Mesodermal cell (in vitro differentiated cells): ENCODE measurements at regions not wholly inside any gene's neighbourhood (a gene's known extent, or its start where the extent isn't known, plus 50 kb on each side); places are given as distances from the start of the nearest gene placed in this dataset.

Experiments
- H3K27ac ChIP-seq: 2 replicates; pipeline ENCODE4 v1.7.0; 2013; ENCODE audit warnings: mild to moderate bottlenecking, low read depth, low read length, moderate library complexity; ENCODE audit not compliant: severe bottlenecking
- H3K36me3 ChIP-seq: 2 replicates; pipeline ENCODE4 v1.7.1; 2013; ENCODE audit warnings: mild to moderate bottlenecking, low read length, moderate library complexity; ENCODE audit not compliant: control insufficient read depth, insufficient read depth
- H3K4me1 ChIP-seq: one replicate; pipeline ENCODE4 v1.7.1; 2013; ENCODE audit warnings: mild to moderate bottlenecking, low read length; ENCODE audit not compliant: insufficient read depth, control insufficient read depth, poor library complexity, severe bottlenecking
- H3K4me3 ChIP-seq: 2 replicates; pipeline ENCODE4 v1.7.0; 2013; ENCODE audit warnings: low read length, control low read depth, mild to moderate bottlenecking; ENCODE audit not compliant: insufficient read depth, poor library complexity, severe bottlenecking; ENCODE audit errors: extremely low read depth
- H3K9me3 ChIP-seq: 2 replicates; pipeline ENCODE4 v1.7.1; 2013; ENCODE audit warnings: mild to moderate bottlenecking, low read length, moderate library complexity; ENCODE audit not compliant: control insufficient read depth
- WGBS, 2 experiments: methylation state at CpG; one replicate each; pipeline ENCODE4 v1.1.5; 2013; ENCODE audit warnings: missing lambda C conversion rate in 2 of 2; ENCODE audit not compliant: insufficient coverage in 2 of 2; 5-methylcytosine and 5-hydroxymethylcytosine counted together

DNA sequence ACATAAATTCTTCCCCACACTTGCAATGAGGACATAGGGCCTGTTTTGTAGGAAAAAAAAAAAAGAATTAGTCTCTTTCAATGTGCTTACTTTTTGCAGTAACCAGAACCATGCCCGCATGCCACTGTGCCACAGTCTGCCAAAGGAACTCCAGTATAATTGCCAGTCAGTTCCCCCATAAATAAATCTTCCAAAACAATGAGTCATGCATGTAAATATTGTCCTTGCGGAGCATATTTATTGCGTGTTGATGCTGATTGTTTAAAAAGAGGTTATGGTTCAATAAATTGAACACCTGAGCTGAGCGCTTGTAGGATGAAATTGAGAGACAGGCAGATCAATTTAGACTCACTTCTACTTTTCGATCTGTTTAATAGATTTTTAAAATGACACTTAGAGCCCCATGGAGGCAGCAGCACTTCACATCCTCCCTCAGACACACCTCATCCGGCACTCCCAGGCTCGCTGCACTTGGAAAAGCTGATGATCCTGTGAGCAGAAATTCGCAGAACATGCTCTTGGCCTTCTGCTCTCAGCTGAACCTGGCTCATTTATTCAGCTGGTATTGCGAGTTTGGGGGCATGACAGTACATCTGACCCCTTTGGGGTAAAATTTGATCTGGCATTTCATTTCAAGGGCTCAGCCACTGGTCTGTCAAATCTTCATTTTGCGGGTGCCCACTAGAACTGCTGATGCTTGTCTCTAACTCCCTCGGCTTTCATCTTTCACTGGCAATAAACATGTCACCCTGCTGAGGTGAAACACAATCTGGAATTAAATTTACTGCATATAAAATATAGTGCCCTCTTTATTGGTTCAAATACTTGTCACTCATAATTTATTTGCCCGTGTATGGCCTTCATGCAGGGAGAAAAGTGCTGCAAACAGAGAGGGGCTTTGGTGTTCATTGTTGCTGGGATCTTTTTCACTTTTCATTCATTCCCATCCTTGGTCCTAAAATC lies 371.1 kb upstream of the POU3F2 start:
- no peaks in the 10 kb centered on the region for H3K36me3 ChIP-seq
- WGBS, 2 experiments, result 87 to 88% methylated on average over 6 to 11 of the region's 12 CpGs
- H3K9me3 ChIP-seq, result no peaks in the 10 kb centered on the region
- H3K27ac ChIP-seq, result no peak overlapping the region
- H3K4me3 ChIP-seq, result no peak overlapping the region
- H3K4me1 ChIP-seq, result no peaks in the 10 kb centered on the region

DNA sequence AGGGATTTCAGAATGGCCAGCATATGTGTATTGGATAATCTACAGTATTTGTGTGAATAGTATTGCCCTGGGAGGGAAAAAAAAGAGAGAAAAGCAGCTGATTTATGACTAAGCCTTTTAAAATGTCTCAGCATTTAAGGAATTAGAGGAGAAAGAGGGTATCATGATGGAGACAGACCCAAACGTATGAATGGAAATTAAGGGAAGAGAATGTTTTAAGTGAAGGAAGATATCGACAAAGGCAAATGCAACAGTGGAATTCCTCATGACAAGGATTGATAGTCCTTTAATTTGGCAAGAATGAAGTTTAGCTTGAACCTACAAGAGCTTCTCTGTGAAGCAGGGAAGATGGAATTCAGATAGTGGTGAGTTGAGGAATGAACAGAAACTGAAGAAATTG lies 367.3 kb upstream of the POU3F2 start:
- H3K4me1 ChIP-seq, result no peaks in the 10 kb centered on the region
- H3K4me3 ChIP-seq, result no peak overlapping the region
- H3K9me3 ChIP-seq, result no peaks in the 10 kb centered on the region
- no peaks in the 10 kb centered on the region for H3K36me3 ChIP-seq
- 59 to 67% methylated on average over 2 of the region's 2 CpGs for WGBS, 2 experiments
- no peak overlapping the region for H3K27ac ChIP-seq

DNA sequence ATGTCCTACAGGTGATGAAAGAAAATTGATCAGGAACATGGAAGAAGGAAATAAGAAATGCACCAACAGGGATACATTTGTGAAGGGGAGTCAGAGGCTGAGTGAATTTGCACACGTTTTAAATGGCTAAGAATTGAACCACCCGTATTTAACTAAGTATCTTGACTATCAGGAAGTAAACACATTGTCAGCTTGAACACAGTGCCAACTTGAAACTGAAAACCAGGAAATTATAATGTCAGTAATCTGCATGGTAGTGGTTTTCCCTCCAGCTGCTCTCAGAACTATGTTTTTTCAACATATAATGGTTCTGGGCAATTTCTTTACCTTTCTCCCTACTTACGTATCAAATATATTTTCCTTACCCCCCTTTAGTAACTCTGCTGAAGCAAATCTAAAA lies 366.5 kb upstream of the POU3F2 start:
- H3K27ac ChIP-seq, result no peak overlapping the region
- WGBS, 2 experiments, result 74 to 81% methylated on average over 2 of the region's 3 CpGs
- no peak overlapping the region for H3K4me3 ChIP-seq
- H3K9me3 ChIP-seq, result no peaks in the 10 kb centered on the region
- no peaks in the 10 kb centered on the region for H3K36me3 ChIP-seq
- no peaks in the 10 kb centered on the region for H3K4me1 ChIP-seq

DNA sequence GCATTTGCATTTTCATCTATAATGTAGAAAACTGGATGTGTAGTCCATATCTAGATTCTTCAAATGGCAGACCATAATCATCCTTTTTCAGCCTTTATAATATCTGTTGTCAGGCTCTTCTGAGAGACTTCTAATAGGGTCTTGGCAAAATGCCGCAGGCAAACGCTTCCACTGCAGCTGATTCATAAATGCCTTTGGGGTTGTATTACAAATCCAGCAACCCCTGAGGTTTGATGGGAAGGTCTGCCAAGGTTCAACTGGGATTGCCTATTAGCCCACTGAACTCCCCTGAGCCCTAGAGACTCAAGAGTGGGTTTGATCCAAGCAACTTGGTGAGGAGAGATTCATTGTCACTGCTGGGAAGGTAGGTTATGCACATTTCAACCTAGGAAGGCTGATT lies 365.2 kb upstream of the POU3F2 start:
- H3K36me3 ChIP-seq, result no peaks in the 10 kb centered on the region

DNA sequence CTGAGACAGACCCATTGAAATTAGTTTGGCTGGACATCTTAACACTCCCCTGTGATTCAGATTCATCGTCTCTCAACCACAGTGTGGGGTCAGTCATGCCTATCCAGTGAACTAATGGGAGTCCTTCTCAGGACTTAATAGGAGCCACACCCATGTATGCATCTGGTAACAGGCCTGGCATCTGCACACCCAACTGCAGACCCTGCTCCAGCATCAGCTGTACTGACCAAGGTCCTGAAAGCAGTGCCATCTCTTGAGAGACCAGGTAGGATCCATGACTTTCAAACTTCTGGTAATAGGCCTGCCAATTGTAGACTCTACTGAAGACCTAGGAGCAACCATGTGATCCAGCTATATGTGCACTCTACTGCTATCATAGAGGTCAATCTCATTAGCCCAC lies 363.6 kb upstream of the POU3F2 start:
- Histone ChIP-seq H3K4me3 (no peak overlapping the region), H3K36me3 (no peaks in the 10 kb centered on the region), H3K4me1 (no peaks in the 10 kb centered on the region), H3K27ac (no peak overlapping the region), H3K9me3 (no peaks in the 10 kb centered on the region)
- 100% methylated on average over 1 of the region's 1 CpG for WGBS, 2 experiments

More for the DNA sequence above, 365.2 kb upstream of the POU3F2 start:
- H3K4me1 ChIP-seq, result no peaks in the 10 kb centered on the region
- no peak overlapping the region for H3K4me3 ChIP-seq
- no peak overlapping the region for H3K27ac ChIP-seq
- no peaks in the 10 kb centered on the region for H3K9me3 ChIP-seq
- 94% methylated on average over 2 of the region's 2 CpGs; no CpG with 5 or more reads in 1 of the 2 experiments for WGBS, 2 experiments

DNA sequence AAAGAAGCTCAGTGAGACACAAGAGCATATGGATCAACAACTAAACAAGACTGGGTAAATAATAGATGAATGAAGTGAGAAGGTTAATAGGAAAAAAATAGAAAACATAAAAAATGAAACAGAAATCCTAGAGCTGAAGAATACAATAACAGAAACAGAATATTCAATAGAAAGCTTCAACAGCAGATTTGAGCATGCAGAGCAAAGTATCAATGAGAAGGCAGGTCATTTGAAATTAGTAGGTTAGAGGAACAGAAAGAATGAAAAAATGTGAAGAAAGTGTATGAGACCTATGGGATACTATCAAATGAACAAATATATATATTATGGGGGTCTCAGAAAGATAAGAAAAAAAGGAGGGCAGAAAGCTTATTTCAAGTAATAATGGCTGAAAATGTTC lies 362.9 kb upstream of the POU3F2 start:
- Histone ChIP-seq H3K27ac (no peak overlapping the region), H3K36me3 (no peaks in the 10 kb centered on the region), H3K9me3 (no peaks in the 10 kb centered on the region), H3K4me3 (no peak overlapping the region), H3K4me1 (no peaks in the 10 kb centered on the region)

DNA sequence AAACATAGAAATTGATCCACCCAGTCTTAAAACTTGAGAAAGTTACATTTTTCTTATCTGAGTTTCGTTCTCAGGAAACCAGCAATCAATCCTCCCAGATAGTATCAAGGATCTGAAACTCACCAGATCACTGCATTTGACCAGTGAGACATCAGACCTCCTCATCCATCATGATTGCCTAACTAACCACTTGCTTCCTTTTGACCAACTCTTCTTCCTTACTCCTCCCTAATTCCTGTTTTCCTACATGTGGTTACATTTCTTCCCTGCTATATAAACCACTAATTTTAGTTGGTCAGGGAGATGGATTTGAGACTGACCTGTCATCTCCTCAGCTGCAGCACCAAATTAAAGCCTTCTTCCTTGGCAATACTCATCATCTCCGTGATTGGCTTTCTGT lies 357.1 kb upstream of the POU3F2 start:
- WGBS, 2 experiments, result 83 to 85% methylated on average over 1 of the region's 2 CpGs
- Histone ChIP-seq H3K27ac (no peak overlapping the region), H3K4me3 (no peak overlapping the region), H3K9me3 (no peaks in the 10 kb centered on the region), H3K36me3 (no peaks in the 10 kb centered on the region), H3K4me1 (no peaks in the 10 kb centered on the region)

DNA sequence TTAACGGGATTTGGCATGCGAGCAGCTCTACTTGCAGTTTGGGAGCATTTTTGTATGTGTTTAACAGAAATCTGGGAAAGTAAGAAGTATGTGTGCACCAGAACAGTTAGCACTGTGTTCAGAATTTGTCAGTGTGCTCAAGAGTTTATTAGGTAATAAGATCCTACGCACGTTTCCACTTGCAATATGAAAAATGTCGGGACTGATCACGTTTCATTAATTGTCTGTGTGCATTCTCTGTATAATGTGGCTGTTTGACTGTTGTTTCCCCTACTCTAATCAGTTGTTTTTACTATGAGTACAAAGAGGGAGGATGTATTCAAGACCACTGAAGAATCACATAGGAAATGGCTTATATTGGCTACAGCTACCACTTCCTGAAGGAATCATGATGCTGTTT lies 349.7 kb upstream of the POU3F2 start:
- no peak overlapping the region for H3K27ac ChIP-seq
- no peak overlapping the region for H3K4me3 ChIP-seq
- no peaks in the 10 kb centered on the region for H3K4me1 ChIP-seq
- WGBS, 2 experiments, result 79 to 95% methylated on average over 3 to 5 of the region's 6 CpGs
- no peaks in the 10 kb centered on the region for H3K9me3 ChIP-seq
- no peaks in the 10 kb centered on the region for H3K36me3 ChIP-seq

DNA sequence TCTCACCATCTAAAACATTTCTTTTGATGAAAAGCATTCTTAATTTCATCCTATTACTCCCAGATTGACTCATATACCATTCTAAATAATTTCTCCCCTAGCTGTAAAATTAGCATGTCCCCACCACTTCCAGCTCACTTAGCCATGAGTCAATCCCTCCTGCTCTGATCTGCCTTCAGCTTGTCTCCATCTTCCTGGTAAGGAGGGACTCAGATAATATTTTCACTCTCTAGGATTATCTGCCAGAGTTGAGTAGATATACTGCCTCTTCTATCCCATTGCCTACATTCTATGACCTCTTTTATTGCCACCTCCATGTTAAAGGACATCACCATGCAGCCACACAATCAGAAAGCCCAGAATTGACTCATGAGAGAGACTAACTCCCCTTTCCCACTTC lies 348.8 kb upstream of the POU3F2 start:
- H3K4me1 ChIP-seq, result no peaks in the 10 kb centered on the region
- H3K9me3 ChIP-seq, result no peaks in the 10 kb centered on the region
- H3K36me3 ChIP-seq, result no peaks in the 10 kb centered on the region
- no peak overlapping the region for H3K27ac ChIP-seq
- no peak overlapping the region for H3K4me3 ChIP-seq

DNA sequence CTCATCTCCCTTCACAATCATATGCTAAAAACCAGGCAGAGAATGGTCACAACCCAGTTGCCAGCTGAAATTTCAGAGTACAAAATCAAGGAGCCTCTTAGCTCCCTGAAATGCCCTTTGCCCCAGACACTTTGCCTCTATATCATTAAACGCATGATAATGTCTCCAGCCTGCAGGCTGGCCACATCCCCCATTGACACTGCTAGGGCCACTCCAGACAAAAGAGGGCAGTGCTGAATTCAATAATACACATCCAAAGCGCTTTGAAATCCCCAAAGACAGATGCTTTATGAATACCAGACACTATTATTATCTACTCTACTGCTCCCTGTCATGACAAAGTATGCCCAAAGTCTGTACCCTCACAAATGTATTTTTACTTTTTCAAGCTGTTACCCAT lies 348.3 kb upstream of the POU3F2 start:
- Histone ChIP-seq H3K9me3 (no peaks in the 10 kb centered on the region), H3K4me3 (no peak overlapping the region), H3K36me3 (no peaks in the 10 kb centered on the region), H3K4me1 (no peaks in the 10 kb centered on the region), H3K27ac (no peak overlapping the region)
- WGBS, 2 experiments, result 32 to 44% methylated on average over 2 of the region's 2 CpGs

DNA sequence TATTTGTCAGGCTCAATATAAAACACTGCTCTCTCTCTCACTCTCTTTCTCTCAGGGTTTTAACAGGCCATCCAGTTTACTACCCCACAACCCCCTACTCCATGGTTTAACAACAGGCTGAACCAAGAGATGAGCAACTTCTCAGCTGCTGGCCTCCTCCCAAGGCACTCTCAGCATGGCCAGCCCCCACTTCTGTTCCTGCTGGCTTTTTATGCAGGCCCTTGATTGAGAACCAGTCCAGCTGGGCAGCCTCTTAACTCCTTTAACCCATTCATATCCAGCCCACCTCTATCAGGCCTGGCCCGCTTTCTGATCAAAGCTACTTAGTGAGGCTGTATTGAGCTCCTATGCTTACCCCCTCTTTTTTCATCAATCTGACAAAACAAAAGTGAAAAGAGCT lies 346.8 kb upstream of the POU3F2 start:
- WGBS, 2 experiments, result 42% methylated on average over 1 of the region's 1 CpG; no CpG with 5 or more reads in 1 of the 2 experiments
- no peak overlapping the region for H3K4me3 ChIP-seq
- no peaks in the 10 kb centered on the region for H3K36me3 ChIP-seq
- H3K27ac ChIP-seq, result no peak overlapping the region
- H3K4me1 ChIP-seq, result no peaks in the 10 kb centered on the region
- H3K9me3 ChIP-seq, result no peaks in the 10 kb centered on the region
